ENCODE measurements at regions not wholly inside any gene's neighbourhood (a gene's known extent, or its start where the extent isn't known, plus 50 kb on each side); places are given as distances from the start of the nearest gene placed in this dataset.

- no peak for TF ChIP-seq TARDBP (IDR thresholded peaks at IDR 0.05)
- no peak for TF ChIP-seq FOXK2 (IDR thresholded peaks at IDR 0.05)
- no peak for TF ChIP-seq CTBP1 (IDR thresholded peaks at IDR 0.05; ENCODE audit: borderline replicate concordance)
- TF ChIP-seq ARNT (IDR thresholded peaks at IDR 0.05) = no peak
- TF ChIP-seq SP1 (IDR thresholded peaks at IDR 0.05) = no peak
- no peak for TF ChIP-seq SUZ12 (IDR thresholded peaks at IDR 0.05)
- no peak for TF ChIP-seq NFRKB (IDR thresholded peaks at IDR 0.05)
- TF ChIP-seq FOXA1 (IDR thresholded peaks at IDR 0.05) = no peak
- TF ChIP-seq LEF1 (IDR thresholded peaks at IDR 0.05; ENCODE audit: borderline replicate concordance) = no peak
- TF ChIP-seq HDGF (IDR thresholded peaks at IDR 0.05; ENCODE audit: borderline replicate concordance) = no peak
- no peak for TF ChIP-seq FOXM1 (IDR thresholded peaks at IDR 0.05; ENCODE audit: borderline replicate concordance)
- TF ChIP-seq L3MBTL2 (conservative IDR thresholded peaks at IDR 0.05) = no peak
- no peak for TF ChIP-seq BHLHE40 (IDR thresholded peaks at IDR 0.05; ENCODE audit: borderline replicate concordance)
Measured at GRCh38 chr15:88993662-88994061, 80.5 kb upstream of the MFGE8 start.
